Keratinocyte (primary cell): ENCODE measurements at regions not wholly inside any gene's neighbourhood (a gene's known extent, or its start where the extent isn't known, plus 50 kb on each side); places are given as distances from the start of the nearest gene placed in this dataset.

ENCODE experiments used
- CTCF ChIP-seq, 3 experiments: IDR thresholded peaks in 1 of 3; conservative IDR thresholded peaks in 1 of 3; optimal IDR thresholded peaks in 1 of 3; 2 replicates in 2 of 3; 3 replicates in 1 of 3; pipeline versions ENCODE3 to v1.5.1; 2011; ENCODE audit warnings: low read length in 3 of 3, mild to moderate bottlenecking in 3 of 3, moderate library complexity in 2 of 3, control low read depth in 1 of 3, inconsistent platforms in 1 of 3; ENCODE audit not compliant: insufficient read depth in 2 of 3; ENCODE audit errors: extremely low read depth in 1 of 3
- EZH2 ChIP-seq: IDR thresholded peaks from one replicate; pipeline ENCODE4 v1.6.1; 2012; ENCODE audit warnings: inconsistent platforms, mild to moderate bottlenecking, low read length, moderate library complexity

GRCh38 chr5:171649075-171649401, 136.6 kb upstream of the SMIM23 start:
- TF ChIP-seq CTCF (optimal IDR thresholded peaks at IDR 0.05 in 1 of 3, IDR thresholded peaks at IDR 0.05 in 1 of 3, conservative IDR thresholded peaks at IDR 0.05 in 1 of 3; ENCODE audit: extremely low read depth in 1 of 3, insufficient read depth in 2 of 3, low read length in 3 of 3) (no peak), EZH2 (no peak)
